COLO668 (cell line): ENCODE measurements at regions not wholly inside any gene's neighbourhood (a gene's known extent, or its start where the extent isn't known, plus 50 kb on each side); places are given as distances from the start of the nearest gene placed in this dataset.
A peak's percentile ranks its signal among the peaks of the same experiment; 100 is the strongest.
"Not testable (repeated sequence)": the region's sequence is repeated elsewhere in the genome, so short reads cannot be mapped to it uniquely, and the experiment has no call there.

Experiments
- DNase-seq: peaks from one replicate; lab custom pipeline; 2025; ENCODE audit not compliant: unreplicated experiment; lab: John Stamatoyannopoulos, UW

GRCh38 chr15:62270216-62270921 is 105.3 kb upstream of the C2CD4B start:
- DNase-seq = no peak

GRCh38 chr15:62272290-62272689 is 107.2 kb upstream of the C2CD4B start:
- DNase-seq = no peak

- no peak for DNase-seq
Observed at GRCh38 chr15:62275831-62276230, 110.7 kb upstream of the C2CD4B start.

- DNase-seq = no peak
Observed at GRCh38 chr15:62277816-62278394, 112.8 kb upstream of the C2CD4B start.

GRCh38 chr15:62278534-62278933 is 113.4 kb upstream of the C2CD4B start:
- no peak for DNase-seq

- DNase-seq = no peak
Observed at GRCh38 chr15:62279041-62279440, 114.0 kb upstream of the C2CD4B start.

GRCh38 chr15:62280625-62281024 is 115.5 kb upstream of the C2CD4B start:
- DNase-seq = no peak

- not testable (repeated sequence) for DNase-seq
Observed at GRCh38 chr15:62281801-62282200, 116.7 kb upstream of the C2CD4B start.

GRCh38 chr15:62287066-62287857 is 122.2 kb upstream of the C2CD4B start:
- peak; percentile 54 for DNase-seq

- no peak for DNase-seq
Observed at GRCh38 chr15:62288361-62289017, 123.4 kb upstream of the C2CD4B start.

GRCh38 chr15:62291262-62291661 is 126.2 kb upstream of the C2CD4B start:
- DNase-seq = no peak

- no peak for DNase-seq
Observed at GRCh38 chr15:62296756-62297507, 131.8 kb upstream of the C2CD4B start.

- no peak for DNase-seq
Observed at GRCh38 chr15:62297522-62297921, 132.4 kb upstream of the C2CD4B start.

GRCh38 chr15:62297933-62298332 is 132.8 kb upstream of the C2CD4B start:
- DNase-seq = no peak

- DNase-seq = no peak
Observed at GRCh38 chr15:62298811-62299210, 133.7 kb upstream of the C2CD4B start.

GRCh38 chr15:62299541-62299940 is 134.5 kb upstream of the C2CD4B start:
- no peak for DNase-seq

GRCh38 chr15:62301993-62302675 is 137.0 kb upstream of the C2CD4B start:
- no peak for DNase-seq

- DNase-seq = peak; percentile 67
Observed at GRCh38 chr15:62306851-62307504, 141.9 kb upstream of the C2CD4B start.

- DNase-seq = no peak
Observed at GRCh38 chr15:62307551-62307950, 142.5 kb upstream of the C2CD4B start.
